ENCODE measurements at regions not wholly inside any gene's neighbourhood (a gene's known extent, or its start where the extent isn't known, plus 50 kb on each side); places are given as distances from the start of the nearest gene placed in this dataset.

GRCh38 chr5:28877050-28877449, 1838.7 kb upstream of the CDH9 start (continued):
- no peak for TF ChIP-seq EZH2 (IDR thresholded peaks at IDR 0.05; ENCODE audit: low read depth, unreplicated experiment)

- Mint-ChIP-seq H3K4me1 (0 out of 3 replicates have a peak, but pooled peaks cover 2% of the 10 kb centered on the region), H3K9me3 (no peaks in the 10 kb centered on the region), H3K27me3 (ENCODE audit: insufficient read depth, low read depth, poor library complexity) (peaks cover 6% of the 10 kb centered on the region), H3K36me3 (ENCODE audit: low read depth) (no peaks in the 10 kb centered on the region), H3K4me3 (no peak overlapping the region), H3K27ac (no peak overlapping the region)
- no peaks in the 10 kb centered on the region for H3K79me2 ChIP-seq (replicated peaks; ENCODE audit: insufficient read depth)
- H4K20me1 ChIP-seq (replicated peaks; ENCODE audit: insufficient read depth): no peaks in the 10 kb centered on the region
- H2AFZ ChIP-seq: no peak overlapping the region
- no peak overlapping the region for H3K27ac ChIP-seq (ENCODE audit: low read depth)
- no peaks in the 10 kb centered on the region for H3K27me3 ChIP-seq (ENCODE audit: insufficient read depth)
- H3K36me3 ChIP-seq (ENCODE audit: insufficient read depth): no peaks in the 10 kb centered on the region
- H3K4me2 ChIP-seq: no peak overlapping the region
- no peak for DNase-seq (ENCODE audit: low spot score)
- TF ChIP-seq EZH2phosphoT487 (IDR thresholded peaks at IDR 0.05; ENCODE audit: unreplicated experiment) (no peak), STAT1 (IDR thresholded peaks at IDR 0.05; ENCODE audit: unreplicated experiment) (no peak), ZNF114 (CRISPR knock-in tag; IDR thresholded peaks at IDR 0.05) (no peak), ZNF331 (CRISPR knock-in tag; IDR thresholded peaks at IDR 0.05; ENCODE audit: low read depth) (no peak), JUNB (IDR thresholded peaks at IDR 0.05; ENCODE audit: unreplicated experiment) (no peak)
- TF ChIP-seq, protein P1, sequence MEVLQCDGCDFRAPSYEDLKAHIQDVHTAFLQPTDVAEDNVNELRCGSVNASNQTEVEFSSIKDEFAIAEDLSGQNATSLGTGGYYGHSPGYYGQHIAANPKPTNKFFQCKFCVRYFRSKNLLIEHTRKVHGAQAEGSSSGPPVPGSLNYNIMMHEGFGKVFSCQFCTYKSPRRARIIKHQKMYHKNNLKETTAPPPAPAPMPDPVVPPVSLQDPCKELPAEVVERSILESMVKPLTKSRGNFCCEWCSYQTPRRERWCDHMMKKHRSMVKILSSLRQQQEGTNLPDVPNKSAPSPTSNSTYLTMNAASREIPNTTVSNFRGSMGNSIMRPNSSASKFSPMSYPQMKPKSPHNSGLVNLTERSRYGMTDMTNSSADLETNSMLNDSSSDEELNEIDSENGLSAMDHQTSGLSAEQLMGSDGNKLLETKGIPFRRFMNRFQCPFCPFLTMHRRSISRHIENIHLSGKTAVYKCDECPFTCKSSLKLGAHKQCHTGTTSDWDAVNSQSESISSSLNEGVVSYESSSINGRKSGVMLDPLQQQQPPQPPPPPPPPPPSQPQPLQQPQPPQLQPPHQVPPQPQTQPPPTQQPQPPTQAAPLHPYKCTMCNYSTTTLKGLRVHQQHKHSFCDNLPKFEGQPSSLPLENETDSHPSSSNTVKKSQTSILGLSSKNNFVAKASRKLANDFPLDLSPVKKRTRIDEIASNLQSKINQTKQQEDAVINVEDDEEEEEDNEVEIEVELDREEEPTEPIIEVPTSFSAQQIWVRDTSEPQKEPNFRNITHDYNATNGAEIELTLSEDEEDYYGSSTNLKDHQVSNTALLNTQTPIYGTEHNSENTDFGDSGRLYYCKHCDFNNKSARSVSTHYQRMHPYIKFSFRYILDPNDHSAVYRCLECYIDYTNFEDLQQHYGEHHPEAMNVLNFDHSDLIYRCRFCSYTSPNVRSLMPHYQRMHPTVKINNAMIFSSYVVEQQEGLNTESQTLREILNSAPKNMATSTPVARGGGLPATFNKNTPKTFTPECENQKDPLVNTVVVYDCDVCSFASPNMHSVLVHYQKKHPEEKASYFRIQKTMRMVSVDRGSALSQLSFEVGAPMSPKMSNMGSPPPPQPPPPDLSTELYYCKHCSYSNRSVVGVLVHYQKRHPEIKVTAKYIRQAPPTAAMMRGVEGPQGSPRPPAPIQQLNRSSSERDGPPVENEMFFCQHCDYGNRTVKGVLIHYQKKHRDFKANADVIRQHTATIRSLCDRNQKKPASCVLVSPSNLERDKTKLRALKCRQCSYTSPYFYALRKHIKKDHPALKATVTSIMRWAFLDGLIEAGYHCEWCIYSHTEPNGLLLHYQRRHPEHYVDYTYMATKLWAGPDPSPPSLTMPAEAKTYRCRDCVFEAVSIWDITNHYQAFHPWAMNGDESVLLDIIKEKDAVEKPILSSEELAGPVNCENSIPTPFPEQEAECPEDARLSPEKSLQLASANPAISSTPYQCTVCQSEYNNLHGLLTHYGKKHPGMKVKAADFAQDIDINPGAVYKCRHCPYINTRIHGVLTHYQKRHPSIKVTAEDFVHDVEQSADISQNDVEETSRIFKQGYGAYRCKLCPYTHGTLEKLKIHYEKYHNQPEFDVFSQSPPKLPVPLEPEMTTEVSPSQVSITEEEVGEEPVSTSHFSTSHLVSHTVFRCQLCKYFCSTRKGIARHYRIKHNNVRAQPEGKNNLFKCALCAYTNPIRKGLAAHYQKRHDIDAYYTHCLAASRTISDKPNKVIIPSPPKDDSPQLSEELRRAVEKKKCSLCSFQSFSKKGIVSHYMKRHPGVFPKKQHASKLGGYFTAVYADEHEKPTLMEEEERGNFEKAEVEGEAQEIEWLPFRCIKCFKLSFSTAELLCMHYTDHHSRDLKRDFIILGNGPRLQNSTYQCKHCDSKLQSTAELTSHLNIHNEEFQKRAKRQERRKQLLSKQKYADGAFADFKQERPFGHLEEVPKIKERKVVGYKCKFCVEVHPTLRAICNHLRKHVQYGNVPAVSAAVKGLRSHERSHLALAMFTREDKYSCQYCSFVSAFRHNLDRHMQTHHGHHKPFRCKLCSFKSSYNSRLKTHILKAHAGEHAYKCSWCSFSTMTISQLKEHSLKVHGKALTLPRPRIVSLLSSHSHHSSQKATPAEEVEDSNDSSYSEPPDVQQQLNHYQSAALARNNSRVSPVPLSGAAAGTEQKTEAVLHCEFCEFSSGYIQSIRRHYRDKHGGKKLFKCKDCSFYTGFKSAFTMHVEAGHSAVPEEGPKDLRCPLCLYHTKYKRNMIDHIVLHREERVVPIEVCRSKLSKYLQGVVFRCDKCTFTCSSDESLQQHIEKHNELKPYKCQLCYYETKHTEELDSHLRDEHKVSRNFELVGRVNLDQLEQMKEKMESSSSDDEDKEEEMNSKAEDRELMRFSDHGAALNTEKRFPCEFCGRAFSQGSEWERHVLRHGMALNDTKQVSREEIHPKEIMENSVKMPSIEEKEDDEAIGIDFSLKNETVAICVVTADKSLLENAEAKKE (CRISPR knock-in tag; IDR thresholded peaks at IDR 0.05): no peak
- H3K9me2 ChIP-seq (ENCODE audit: insufficient read depth): no peaks in the 10 kb centered on the region
- H3F3A ChIP-seq (replicated peaks; ENCODE audit: low read depth): no peaks in the 10 kb centered on the region
- no peak overlapping the region for H3K4me3 ChIP-seq
- no peak for ATAC-seq
- no peaks in the 10 kb centered on the region; the same call in 1 of the 2 replicates for H3K4me1 ChIP-seq (ENCODE audit: insufficient read depth)
Measured at GRCh38 chr5:28864006-28864405, 1825.6 kb upstream of the CDH9 start.

Data from GM23338 (cell line).